Activated CD4-positive, alpha-beta T cell treated with anti-CD3 and anti-CD28 coated beads, Interleukin-2, amount 50 U/mL, for 48 hours (primary cell): ENCODE measurements at regions not wholly inside any gene's neighbourhood (a gene's known extent, or its start where the extent isn't known, plus 50 kb on each side); places are given as distances from the start of the nearest gene placed in this dataset.
"Not testable (repeated sequence)": the region's sequence is repeated elsewhere in the genome, so short reads cannot be mapped to it uniquely, and the experiment has no call there.

ENCODE experiments used
- DNase-seq, 2 experiments: peaks; one replicate each; pipeline ENCODE4 v3.0.0-alpha.2; 2020

DNA sequence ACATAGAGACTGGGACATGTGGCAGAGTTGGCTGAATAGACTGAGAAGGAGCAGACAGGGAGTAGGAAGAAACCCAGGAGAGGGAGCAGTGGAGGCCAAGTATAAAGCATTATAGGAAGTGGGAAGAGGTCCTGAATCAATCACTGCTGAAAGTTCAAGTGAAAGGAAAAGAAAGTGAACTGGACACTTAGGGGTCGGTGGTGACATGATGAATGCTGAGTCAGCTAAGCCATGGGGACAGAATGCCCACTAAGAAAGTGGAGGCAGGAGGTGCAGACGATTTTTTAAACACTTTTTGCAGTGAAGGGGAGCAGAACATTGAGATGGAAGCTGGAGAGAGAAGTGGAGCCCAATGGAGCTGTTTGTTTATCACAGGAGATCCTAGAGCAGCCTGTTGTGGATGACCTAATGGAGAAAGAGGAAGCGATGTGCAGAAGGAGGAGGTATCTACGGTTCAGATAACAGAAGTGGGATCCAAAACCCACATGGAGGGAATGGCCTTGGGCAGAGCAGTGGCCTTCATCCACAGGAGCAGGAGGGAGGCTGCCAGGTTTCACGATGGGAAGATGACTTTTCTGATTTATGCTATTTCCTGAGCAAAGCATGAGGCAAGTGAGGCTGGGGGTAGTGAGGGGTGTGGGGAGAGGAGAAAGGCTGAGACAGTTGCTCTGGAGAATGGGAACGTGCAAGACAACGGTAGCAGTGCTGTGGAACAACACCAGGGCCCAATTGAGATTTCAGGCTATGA is 208.2 kb downstream of the RPLP1 start:
- no peak for DNase-seq

DNA sequence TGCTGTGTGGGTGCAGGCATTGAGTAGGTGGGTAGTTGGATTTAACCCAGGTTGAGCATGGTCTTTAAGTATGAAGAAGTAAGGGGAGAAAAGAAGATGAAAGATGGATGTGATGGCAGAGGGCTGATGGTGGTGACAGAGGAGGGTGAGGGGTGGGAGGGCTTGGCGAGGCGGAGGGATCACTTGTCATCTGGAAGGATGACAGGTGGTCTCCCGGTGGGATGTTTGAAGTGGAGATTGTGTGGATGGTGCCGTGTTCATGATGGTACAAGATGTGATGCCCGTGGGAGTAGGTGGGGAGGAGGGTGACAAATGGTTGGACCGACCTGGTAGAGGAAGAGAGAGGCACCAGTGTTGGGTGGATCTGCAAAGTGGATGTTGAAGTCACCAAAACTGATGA is 208.8 kb downstream of the RPLP1 start:
- DNase-seq, result no peak

- DNase-seq, result no peak
These were observed 209.4 kb downstream of the RPLP1 start for GRCh38 chr15:69661871-69662644.

DNA sequence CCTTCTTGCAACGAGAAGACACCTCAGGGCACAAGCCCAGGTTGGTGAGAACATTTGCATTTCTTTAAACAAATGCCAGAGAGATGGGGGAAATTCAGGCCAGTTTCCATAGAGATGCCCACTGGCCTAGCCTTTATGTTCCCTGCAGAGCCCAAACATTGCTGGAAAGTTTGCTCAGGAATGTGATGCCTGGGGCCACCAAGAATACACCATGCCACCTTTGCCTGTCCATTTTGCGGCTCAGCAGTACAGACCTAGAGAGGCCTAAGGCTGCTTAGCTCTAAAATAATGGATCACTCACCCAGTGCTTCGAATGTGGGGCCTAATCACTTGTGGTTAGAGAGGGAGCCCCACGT is 210.0 kb downstream of the RPLP1 start:
- no peak for DNase-seq

DNA sequence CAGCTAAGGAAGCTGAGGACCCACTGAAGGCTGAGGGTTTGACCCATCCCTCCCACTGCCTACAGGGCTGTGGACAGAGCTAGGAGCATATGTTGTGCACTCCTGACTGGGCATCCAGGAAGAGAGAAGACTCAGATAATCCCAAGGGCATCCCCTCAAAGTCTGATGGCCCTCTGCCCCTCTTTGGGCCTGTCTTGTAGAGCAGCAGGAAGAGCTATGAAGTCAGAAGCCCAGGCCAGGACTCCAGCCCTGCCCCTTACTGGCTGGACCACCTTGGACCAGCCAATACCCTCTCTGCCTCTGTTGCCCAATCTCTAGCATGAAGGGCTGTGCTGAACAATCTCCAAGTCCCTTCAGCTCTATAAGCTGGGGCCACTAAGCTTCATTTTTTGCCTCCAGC is 210.8 kb downstream of the RPLP1 start:
- DNase-seq, result no peak

GRCh38 chr15:69663982-69664381 is 211.4 kb downstream of the RPLP1 start:
- no peak for DNase-seq

DNA sequence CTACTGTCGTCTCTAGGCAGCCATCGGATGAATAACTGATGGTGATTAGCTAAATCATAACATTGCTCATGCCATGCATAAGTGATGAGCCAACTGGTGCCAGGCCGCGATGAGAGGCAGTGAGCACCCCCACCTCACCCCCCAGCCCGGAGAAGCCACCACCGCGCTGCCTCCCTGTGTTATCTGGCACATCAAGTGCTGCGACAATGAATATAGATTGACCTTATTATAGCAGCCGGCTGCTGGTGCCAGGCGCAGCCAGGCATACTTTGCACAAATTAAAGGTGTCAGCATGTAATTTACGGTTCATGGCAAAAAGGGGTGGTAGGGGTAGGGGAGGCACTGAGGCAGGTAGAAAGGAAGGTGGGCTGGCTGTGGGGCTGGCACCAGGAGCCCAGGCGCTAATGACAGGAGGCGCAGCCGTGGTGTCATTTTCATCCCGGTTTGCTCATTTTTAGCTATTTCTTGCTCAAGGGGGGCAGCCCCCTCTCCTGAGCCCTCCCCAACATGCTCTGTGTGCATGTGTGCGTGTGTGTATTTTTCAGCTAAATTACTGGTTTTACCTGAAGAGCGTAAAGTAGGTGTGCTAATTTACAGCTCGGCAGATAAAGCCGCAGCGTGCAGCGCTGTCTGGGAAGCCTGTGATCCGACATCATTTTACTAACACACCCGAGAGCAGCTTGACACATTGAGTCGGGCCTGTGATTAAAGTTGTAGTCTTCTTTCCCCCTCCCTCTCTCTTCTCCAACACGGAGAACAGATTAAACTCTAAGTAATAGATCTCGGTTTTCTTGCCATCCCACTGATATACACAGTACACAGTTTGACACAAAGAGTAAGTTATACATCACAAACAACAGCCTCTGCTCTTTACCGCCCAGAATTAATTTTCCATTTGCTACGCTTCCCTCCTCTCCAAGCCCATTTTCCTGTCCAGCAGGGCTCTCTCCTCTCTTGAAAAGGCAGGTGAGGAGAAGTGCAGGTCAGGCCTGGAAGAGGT is 212.3 kb downstream of the RPLP1 start:
- DNase-seq, result no peak

- DNase-seq, result no peak
These were observed 213.1 kb downstream of the RPLP1 start for GRCh38 chr15:69665641-69666111.

DNA sequence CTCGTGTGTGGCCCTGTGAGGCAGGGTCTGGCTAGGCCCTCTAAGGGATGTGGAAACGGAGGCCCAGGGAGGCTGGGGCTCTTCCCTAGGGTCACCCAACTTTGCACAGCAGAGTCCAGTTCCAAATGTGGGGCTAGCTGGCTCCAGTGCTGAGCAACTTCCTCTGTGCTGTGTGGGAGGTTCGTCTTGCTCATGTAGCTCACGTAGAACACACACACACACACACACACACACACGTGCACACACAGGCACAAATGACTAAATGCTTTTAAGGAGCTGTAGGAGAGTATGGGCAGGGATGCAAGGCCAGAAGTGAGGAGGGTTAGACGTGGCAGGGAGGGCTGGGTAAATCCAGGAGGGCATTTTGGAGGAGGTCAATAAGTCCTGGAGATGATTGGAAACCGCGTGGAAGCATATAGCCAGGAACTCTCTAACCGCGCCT is 213.8 kb downstream of the RPLP1 start:
- peak; percentile 31 to 36 for DNase-seq

- no peak for DNase-seq
These were observed 214.5 kb downstream of the RPLP1 start for GRCh38 chr15:69666921-69667811.

DNA sequence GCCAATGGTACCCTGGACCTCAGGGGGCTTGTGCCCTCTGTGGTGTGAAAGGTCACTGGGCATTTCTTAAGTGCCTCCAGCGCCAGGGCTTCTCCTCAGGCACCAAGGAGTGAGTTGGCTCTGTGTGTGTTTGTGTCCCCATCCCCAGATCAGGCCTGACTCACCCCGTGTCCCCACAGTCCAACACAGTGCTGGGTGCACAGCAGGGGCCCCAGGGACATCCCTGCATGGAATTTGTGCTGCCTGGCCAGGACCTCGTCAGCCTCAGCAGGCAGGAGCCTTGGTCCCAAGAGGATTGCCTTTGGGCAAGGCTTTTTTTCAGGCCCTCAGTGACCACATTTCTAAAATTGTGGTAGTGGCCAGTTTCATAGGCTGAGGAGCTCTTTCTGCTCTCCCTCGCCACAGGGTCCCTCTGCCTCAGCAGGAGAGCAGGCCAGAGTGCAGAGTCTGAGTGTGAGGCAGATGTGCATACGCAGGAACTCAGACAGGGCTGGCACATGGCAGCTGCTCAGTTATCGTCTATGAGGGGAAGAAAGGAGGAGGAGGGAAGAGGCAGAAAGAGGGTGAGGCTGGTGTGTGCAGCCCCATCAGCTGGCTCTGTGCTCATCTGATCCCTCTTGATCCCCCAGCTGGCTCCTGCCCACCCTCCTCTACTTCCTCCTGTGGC is 215.6 kb downstream of the RPLP1 start:
- no peak for DNase-seq

DNA sequence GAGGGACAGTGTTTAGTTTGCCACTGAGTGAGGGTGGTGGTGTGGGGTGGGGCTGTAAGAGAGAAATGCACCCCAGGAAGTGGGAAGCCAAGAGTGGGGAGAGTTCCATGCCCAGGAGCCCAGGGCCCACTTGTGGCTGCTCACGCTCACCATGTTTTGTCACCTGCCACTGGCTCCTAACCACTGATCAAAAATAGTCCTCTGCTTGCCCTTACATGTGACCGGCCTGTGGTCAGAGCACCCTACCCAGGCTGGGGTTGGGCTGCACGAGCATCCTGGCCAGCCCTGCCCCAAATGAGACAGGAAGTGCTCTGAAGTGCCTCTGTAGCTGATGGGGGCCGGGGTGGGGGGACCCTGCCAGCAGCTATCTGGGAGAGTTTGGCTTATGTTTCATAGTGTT is 216.3 kb downstream of the RPLP1 start:
- DNase-seq, result peak in 1 of 2 experiments; percentile 22

- DNase-seq, result no peak
These were observed 216.8 kb downstream of the RPLP1 start for GRCh38 chr15:69669446-69669845.

- DNase-seq, result no peak
These were observed 220.8 kb downstream of the RPLP1 start for GRCh38 chr15:69673291-69673881.

DNA sequence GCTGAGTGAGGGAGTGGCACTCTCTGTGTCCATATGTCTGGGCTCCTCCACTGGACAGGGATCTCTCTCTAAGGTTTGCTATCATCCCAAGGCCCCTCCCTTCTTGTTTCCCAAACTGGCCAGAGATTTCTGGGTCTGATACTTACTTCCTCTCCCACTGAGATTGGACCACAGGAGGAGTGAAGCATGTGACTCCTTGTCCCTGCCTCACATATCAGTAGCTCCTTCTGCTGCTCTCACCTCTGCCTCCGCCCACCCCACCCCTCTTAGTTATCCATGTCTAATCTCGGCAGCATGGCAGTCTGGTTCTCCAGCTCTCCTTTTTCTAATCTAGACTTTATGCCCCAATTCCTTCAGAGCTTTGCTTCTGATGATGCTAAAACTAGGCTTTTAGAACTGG is 223.1 kb downstream of the RPLP1 start:
- DNase-seq, result no peak

- DNase-seq, result no peak
These were observed 224.8 kb downstream of the RPLP1 start for GRCh38 chr15:69677403-69677802.

GRCh38 chr15:69679623-69680228 is 227.1 kb downstream of the RPLP1 start:
- DNase-seq, result peak; percentile 56 to 71

DNA sequence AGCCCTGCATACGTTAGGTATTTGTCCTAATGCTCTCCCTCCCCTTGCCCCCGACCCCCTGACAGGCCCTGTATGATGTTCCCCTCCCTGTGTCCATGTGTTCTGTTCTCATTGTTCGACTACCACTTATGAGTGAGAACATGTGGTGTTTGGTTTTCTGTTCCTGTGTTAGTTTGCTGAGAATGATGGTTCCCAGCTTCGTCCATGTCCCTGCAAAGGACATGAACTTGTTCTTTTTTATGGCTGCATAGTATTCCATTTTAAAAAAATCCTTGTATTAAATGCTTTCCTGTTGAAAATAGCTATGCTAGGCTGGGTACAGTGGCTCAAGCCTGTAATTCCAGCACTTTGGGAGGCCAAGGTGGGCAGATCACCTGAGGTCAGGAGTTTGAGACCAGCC is 232.2 kb downstream of the RPLP1 start:
- DNase-seq, result not testable (repeated sequence)

- no peak for DNase-seq
These were observed 233.2 kb downstream of the RPLP1 start for GRCh38 chr15:69685512-69686452.
